ENCODE measurements at regions not wholly inside any gene's neighbourhood (a gene's known extent, or its start where the extent isn't known, plus 50 kb on each side); places are given as distances from the start of the nearest gene placed in this dataset.

- no peak for TF ChIP-seq CTCF (optimal IDR thresholded peaks at IDR 0.05 in 1 of 3, IDR thresholded peaks at IDR 0.05 in 1 of 3, conservative IDR thresholded peaks at IDR 0.05 in 1 of 3; ENCODE audit: extremely low read depth in 1 of 3, insufficient read depth in 2 of 3, low read length in 3 of 3)
- TF ChIP-seq EZH2 (IDR thresholded peaks at IDR 0.05; ENCODE audit: low read length), result no peak
Measured at GRCh38 chr15:69848096-69848495, 249.6 kb downstream of the TLE3 start.

Measured in keratinocyte (primary cell).